ENCODE measurements at regions not wholly inside any gene's neighbourhood (a gene's known extent, or its start where the extent isn't known, plus 50 kb on each side); places are given as distances from the start of the nearest gene placed in this dataset.

DNA sequence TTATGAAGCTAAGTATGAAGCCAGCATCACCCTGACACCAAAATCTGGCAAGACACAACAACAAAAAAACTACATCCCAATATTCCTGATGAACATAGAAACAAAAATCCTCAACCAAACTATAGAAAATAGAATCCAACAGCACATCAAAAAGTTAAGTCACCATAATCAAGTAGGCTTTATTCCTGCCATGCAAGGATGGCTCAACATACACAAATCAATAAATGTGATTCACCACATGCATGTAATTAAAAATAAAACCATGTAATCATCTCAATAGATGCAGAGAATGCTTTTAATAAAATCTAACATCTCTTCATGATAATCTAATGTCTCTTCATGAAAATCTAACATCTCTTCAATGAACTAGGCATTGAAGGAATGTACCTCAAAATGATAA lies 249.4 kb upstream of the GK2 start:
- TF ChIP-seq CTCF (IDR thresholded peaks at IDR 0.05; ENCODE audit: control insufficient read depth, extremely low read depth, insufficient read depth) = no peak
- no peak overlapping the region for H3K4me3 ChIP-seq (ENCODE audit: low read depth, low read length)
- DNase-seq (ENCODE audit: low read depth) = no peak

DNA sequence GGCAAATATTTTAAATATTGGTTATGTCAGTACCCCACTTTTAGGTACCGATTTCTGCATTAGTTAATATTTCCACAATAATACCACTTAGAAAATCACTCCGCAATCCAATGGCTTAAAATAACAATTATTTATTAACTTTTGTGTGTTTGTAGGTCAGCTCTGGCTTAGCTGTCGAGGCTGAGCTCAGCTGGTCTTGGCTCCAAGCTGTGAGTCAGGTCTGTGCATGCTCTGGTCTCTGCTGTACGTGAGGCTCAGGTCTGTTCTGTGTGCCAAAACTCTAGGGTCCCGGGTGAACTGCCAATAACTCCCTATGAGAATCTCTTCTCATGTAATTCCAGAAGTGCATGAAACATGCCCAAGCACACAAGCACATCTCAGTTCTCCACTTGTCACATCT lies 245.8 kb upstream of the GK2 start:
- TF ChIP-seq CTCF (IDR thresholded peaks at IDR 0.05; ENCODE audit: control insufficient read depth, extremely low read depth, insufficient read depth) = no peak
- DNase-seq (ENCODE audit: low read depth) = no peak
- no peak overlapping the region for H3K4me3 ChIP-seq (ENCODE audit: low read depth, low read length)

- no peak for TF ChIP-seq CTCF (IDR thresholded peaks at IDR 0.05; ENCODE audit: control insufficient read depth, extremely low read depth, insufficient read depth)
- no peak for DNase-seq (ENCODE audit: low read depth)
- H3K4me3 ChIP-seq (ENCODE audit: low read depth, low read length) = no peak overlapping the region; the same call in none of the 2 replicates
Measured at GRCh38 chr4:79652738-79653137, 244.7 kb upstream of the GK2 start.

- no peak for TF ChIP-seq CTCF (IDR thresholded peaks at IDR 0.05; ENCODE audit: control insufficient read depth, extremely low read depth, insufficient read depth)
- peak; percentile 92 for DNase-seq (ENCODE audit: low read depth)
- no peak overlapping the region for H3K4me3 ChIP-seq (ENCODE audit: low read depth, low read length)
Measured at GRCh38 chr4:79652232-79652631, 244.2 kb upstream of the GK2 start.

- TF ChIP-seq CTCF (IDR thresholded peaks at IDR 0.05; ENCODE audit: control insufficient read depth, extremely low read depth, insufficient read depth) = no peak
- DNase-seq (ENCODE audit: low read depth) = no peak
- no peak overlapping the region for H3K4me3 ChIP-seq (ENCODE audit: low read depth, low read length)
Measured at GRCh38 chr4:79651456-79651855, 243.4 kb upstream of the GK2 start.

DNA sequence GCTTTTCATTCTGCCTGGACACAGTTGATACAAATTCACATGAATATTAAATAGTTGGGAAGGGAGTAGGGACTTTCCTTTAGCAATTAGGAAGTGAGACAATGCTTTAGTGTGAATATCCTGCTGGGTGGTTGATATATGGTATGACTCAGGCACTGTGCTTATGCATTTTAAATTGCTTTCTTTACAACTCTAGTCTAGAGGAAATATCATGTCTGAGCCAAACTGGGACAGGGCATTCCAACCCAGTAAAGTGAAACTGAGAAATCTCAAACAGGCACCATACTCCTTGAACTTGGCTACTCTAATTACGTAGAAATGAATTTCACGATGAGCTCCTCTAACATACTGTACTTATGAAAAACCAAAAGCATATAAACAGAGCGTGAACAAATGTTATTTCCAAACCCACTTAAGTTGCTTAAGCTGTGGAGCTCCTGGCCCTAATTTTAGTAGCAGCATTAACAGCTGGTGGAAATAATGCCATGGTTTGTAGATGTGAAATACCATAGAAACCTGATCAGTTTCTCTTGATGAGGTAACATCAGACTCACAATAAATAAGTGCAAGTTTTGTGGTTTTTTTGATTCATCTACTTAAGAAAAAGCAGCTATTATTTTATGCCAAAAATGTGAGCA lies 242.9 kb upstream of the GK2 start:
- TF ChIP-seq CTCF (IDR thresholded peaks at IDR 0.05; ENCODE audit: control insufficient read depth, extremely low read depth, insufficient read depth) = no peak
- no peak for DNase-seq (ENCODE audit: low read depth)
- no peak overlapping the region for H3K4me3 ChIP-seq (ENCODE audit: low read depth, low read length)

DNA sequence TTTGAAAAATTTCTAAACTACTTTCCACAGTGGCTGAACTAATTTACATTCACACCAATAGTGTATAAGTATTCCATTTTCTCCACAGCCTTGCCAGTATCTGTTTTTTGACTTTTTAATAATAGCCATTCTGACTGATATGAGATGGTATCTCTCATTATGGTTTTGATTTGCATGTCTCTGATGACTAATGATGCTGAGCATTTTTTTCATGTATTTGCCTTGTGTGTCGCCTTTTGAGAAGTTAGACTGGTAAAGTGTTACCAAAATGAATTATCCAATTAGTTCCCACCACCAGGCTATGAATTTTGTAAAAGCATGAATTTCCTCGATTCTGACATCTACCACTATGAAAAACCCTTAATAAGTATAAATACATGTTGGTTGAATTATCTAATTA lies 242.2 kb upstream of the GK2 start:
- TF ChIP-seq CTCF (IDR thresholded peaks at IDR 0.05; ENCODE audit: control insufficient read depth, extremely low read depth, insufficient read depth) = no peak
- H3K4me3 ChIP-seq (ENCODE audit: low read depth, low read length) = no peak overlapping the region
- DNase-seq (ENCODE audit: low read depth) = no peak

Measured in LNCaP clone FGC (cell line).